GM18520 (cell line): ENCODE measurements at regions not wholly inside any gene's neighbourhood (a gene's known extent, or its start where the extent isn't known, plus 50 kb on each side); places are given as distances from the start of the nearest gene placed in this dataset.

Experiments used
- ATAC-seq: cut with Tn5 transposase; IDR thresholded peaks from one replicate; pipeline ENCODE4 v1.9.1; 2021; ENCODE audit not compliant: unreplicated experiment

DNA sequence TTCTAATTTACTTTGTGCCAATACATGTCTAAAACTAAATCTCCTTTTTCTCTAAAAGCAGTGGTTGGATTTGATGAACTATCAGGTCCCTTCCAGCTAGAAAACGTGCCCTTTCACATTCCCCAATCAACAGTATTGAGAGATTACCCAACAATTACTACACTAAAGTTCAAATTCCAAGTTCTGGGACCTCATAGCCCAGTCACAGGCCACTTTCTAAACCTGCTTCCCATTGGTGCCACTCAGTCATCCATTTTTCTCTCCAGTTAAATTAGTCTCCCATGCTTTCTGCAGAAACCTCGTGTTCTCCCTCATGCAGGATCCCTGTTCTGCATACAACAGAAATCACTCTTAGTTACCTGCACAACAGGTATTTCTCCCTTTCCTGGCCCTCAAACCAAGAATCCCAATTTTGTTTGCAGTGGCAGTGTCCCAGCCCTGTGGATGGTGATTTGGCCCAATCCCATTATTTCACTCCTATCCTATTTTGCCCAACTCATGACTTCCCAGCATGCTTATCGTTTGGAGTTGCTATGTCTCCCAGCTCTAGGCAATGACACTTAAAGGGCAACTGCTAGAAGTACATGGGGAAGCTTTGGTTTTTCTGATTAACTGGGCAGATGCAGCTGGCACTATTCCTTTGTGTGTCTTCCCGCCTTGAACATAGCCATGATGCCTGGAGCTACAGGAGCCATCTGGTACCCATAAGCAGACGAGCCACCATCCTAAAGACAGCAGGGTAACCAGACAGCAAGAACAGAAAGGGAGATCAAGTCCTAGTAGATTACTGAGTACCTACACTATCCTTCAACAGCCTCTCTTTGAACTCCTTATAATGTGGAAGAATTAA is 224.2 kb downstream of the MINAR1 start:
- no peak for ATAC-seq

GRCh38 chr15:79657722-79658121 is 225.6 kb downstream of the MINAR1 start:
- no peak for ATAC-seq

DNA sequence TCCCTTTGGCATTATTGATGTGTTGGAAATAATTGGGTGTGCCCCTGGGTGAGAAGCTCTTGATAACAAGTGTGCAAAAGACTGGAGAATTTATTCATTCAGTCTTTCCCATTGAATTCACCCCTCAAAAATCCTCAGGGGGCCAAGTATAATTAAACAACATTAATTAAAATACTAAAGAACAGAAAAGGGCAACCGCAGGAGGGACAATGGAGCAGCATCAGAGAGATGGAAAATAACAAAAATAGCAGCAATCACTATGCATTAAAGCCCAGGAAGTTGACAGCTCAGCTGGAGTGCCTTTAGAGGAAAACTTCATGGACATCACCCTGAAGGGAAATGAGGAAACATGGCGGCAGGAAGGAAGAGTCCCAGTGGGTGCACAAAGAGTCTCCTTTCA is 227.6 kb downstream of the MINAR1 start:
- no peak for ATAC-seq

- no peak for ATAC-seq
Observed at GRCh38 chr15:79661411-79661810, 229.3 kb downstream of the MINAR1 start.

- no peak for ATAC-seq
Observed at GRCh38 chr15:79673416-79674123, 223.2 kb downstream of the MTHFS start.

- no peak for ATAC-seq
Observed at GRCh38 chr15:79674124-79674465, 222.7 kb downstream of the MTHFS start.

GRCh38 chr15:79675982-79676381 is 220.8 kb downstream of the MTHFS start:
- no peak for ATAC-seq

GRCh38 chr15:79676621-79677020 is 220.2 kb downstream of the MTHFS start:
- no peak for ATAC-seq

GRCh38 chr15:79677241-79677640 is 219.6 kb downstream of the MTHFS start:
- ATAC-seq, result no peak

DNA sequence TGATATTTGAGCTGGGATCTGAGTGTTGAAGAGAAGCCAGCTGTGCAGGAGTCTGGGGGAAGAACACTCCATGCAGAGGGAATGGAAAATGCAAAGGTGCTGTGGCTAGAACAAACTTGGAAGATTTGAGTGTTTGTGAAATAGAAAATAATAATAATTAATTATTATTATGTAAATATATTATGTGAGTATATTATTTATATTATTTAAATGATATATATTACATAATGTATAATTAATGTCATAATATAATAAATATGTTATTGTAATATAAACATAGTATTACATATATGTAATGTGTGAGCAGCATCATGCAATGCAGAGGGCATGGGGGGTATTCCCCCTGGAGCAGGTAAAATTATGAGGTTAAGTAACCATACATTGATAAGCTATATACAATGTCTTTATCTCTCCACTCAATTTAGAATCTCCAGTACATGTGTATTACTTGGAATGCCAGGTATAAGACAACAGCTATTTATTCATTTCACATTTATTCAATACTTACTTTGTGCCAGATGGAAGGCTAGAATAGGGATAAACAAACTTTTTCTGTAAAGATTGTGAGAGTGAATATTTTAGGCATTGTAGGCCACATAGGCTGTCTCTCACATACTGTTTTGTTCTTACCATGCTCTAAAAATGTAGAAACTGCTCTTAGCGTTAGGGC is 218.6 kb downstream of the MTHFS start:
- ATAC-seq, result no peak

- no peak for ATAC-seq
Observed at GRCh38 chr15:79680720-79681119, 216.1 kb downstream of the MTHFS start.

DNA sequence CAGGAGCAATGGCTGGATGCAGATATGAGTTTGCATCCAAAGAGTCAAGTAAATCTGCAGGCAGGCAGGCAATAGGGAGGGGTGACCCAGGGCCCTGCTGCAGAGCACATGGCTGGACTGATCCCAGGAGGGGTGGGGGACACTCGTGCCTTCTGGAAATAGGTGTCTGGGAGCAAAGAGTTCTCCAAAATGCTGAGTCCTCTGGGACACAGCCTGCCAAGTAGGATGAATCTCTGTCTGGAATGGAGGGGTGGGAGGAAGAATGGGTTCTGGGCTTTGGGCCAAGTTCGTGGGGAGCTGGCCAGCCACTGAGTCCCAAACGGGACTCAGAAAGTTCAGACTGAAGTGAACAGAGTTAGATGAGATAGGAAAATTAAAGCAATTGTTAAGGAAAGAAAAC is 214.5 kb downstream of the MTHFS start:
- no peak for ATAC-seq

DNA sequence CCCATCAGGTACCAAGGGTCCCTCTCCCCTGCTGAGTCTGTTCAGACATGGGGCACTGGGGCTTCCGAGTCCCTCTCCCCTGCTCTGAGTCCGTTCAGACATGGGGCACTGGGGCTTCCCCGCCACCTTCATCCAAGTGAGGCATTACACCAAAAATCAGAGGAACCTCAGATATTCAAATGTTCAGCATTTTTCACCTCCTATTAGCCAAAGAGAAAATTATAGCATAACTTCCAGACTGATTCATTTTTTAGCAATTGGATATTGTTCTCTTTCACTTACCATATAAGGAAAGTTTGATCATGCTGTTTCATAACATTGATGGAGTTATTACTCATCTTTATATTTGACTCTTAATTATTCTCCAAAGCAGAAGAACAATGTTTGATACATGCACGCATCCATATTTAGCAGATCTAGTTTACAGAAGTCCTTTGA is 213.9 kb downstream of the MTHFS start:
- no peak for ATAC-seq

- no peak for ATAC-seq
Observed at GRCh38 chr15:79689030-79689429, 207.8 kb downstream of the MTHFS start.

DNA sequence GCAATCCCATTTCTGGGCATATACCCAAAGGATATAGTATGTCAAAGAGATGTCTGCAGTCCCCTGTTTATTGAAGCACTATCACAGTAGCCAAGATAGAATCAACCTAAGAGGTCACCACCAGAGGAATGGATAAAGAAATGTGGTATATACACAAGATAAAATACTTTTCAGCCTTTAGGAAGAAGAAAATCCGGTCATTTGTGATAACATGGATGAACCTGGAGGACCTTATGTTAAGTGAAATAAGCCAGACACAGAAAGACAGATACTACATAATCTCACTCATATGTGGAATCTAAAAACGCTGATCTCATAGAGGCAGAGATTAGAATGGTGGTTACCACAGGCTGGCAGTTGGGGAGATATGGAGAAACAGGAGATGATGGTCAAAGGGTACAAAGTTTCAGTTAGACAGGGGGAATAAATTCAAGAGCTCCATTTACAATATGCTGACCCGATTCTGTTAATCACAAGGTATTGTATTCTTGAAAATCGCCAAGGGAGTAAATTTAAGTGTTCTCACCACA is 195.8 kb downstream of the MTHFS start:
- ATAC-seq, result no peak

GRCh38 chr15:79702621-79703020 is 194.2 kb downstream of the MTHFS start:
- ATAC-seq, result no peak

DNA sequence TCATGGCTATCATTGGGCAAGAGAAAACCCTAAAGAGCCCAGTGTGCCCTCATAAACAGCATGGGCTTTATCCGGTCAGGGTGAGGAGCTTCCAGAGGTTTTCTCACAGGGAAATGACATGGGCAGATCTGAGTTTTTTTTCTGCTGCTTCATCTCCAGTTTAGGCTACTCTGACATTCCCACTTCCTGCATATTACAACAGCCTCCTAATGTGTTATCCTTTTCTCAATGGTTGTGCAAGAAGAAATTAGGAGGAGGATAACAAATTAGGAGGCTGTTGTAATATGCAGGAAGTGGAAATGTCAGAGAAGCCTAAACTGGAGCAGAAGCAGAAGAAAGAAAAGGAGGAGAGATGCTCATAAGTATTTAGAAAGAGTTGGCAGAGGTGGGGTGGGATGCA is 175.6 kb downstream of the MTHFS start:
- no peak for ATAC-seq

GRCh38 chr15:79724312-79724711 is 172.5 kb downstream of the MTHFS start:
- no peak for ATAC-seq

GRCh38 chr15:79724804-79725203 is 172.0 kb downstream of the MTHFS start:
- no peak for ATAC-seq

- ATAC-seq, result no peak
Observed at GRCh38 chr15:79728867-79729266, 167.9 kb downstream of the MTHFS start.

- ATAC-seq, result no peak
Observed at GRCh38 chr15:79736435-79737000, 160.3 kb downstream of the MTHFS start.
